Neural progenitor cell (in vitro differentiated cells): ENCODE measurements at regions not wholly inside any gene's neighbourhood (a gene's known extent, or its start where the extent isn't known, plus 50 kb on each side); places are given as distances from the start of the nearest gene placed in this dataset.

Experiments
- CTCF ChIP-seq: fragments of 200-600 bp; sonication (generic); IDR thresholded peaks from 2 replicates; pipeline ENCODE4 v1.5.1; 2017; ENCODE audit warnings: antibody characterized with exemption, mild to moderate bottlenecking
- EZH2 ChIP-seq: fragments of 200-600 bp; sonication (generic); IDR thresholded peaks from 2 replicates; pipeline ENCODE4 v1.6.1; 2017; ENCODE audit warnings: antibody characterized with exemption, mild to moderate bottlenecking, moderate library complexity
- EZH2phosphoT487 ChIP-seq: fragments of 200-600 bp; sonication (generic); IDR thresholded peaks from 2 replicates; pipeline ENCODE4 v1.6.1; 2017; ENCODE audit warnings: antibody characterized with exemption

- TF ChIP-seq CTCF (no peak), EZH2 (no peak), EZH2phosphoT487 (no peak)
Observed at GRCh38 chr5:32850817-32851496, 139.8 kb downstream of the NPR3 start.
